Stimulated activated CD8-positive, alpha-beta memory T cell treated with anti-CD3 and anti-CD28 coated beads, Interleukin-2, amount 100 ng/mL, for 48 hours (primary cell): ENCODE measurements at regions not wholly inside any gene's neighbourhood (a gene's known extent, or its start where the extent isn't known, plus 50 kb on each side); places are given as distances from the start of the nearest gene placed in this dataset.

Source experiments
- DNase-seq, 2 donors: peaks; one replicate each; pipeline ENCODE4 v3.0.0-alpha.2; 2020; ENCODE audit warnings: low read depth in 2 of 2

- DNase-seq = no peak
Measured at GRCh38 chr20:57807401-57808263, 97.8 kb upstream of the PMEPA1 start.

- DNase-seq = no peak
Measured at GRCh38 chr20:57806975-57807374, 97.2 kb upstream of the PMEPA1 start.

- DNase-seq = no peak
Measured at GRCh38 chr20:57806476-57806875, 96.7 kb upstream of the PMEPA1 start.

- no peak for DNase-seq
Measured at GRCh38 chr20:57805747-57806146, 95.9 kb upstream of the PMEPA1 start.

GRCh38 chr20:57804470-57805250 lies 94.8 kb upstream of the PMEPA1 start:
- no peak for DNase-seq

GRCh38 chr20:57803508-57804005 lies 93.7 kb upstream of the PMEPA1 start:
- no peak for DNase-seq

GRCh38 chr20:57802765-57803507 lies 93.1 kb upstream of the PMEPA1 start:
- no peak for DNase-seq

- no peak for DNase-seq
Measured at GRCh38 chr20:57801581-57801980, 91.8 kb upstream of the PMEPA1 start.

- DNase-seq = no peak
Measured at GRCh38 chr20:57800791-57801430, 91.1 kb upstream of the PMEPA1 start.

- DNase-seq = no peak
Measured at GRCh38 chr20:57797401-57797800, 87.6 kb upstream of the PMEPA1 start.

GRCh38 chr20:57795977-57796560 lies 86.3 kb upstream of the PMEPA1 start:
- no peak for DNase-seq

GRCh38 chr20:57795342-57795697 lies 85.5 kb upstream of the PMEPA1 start:
- no peak for DNase-seq

- DNase-seq = no peak
Measured at GRCh38 chr20:57794600-57795341, 85.0 kb upstream of the PMEPA1 start.

GRCh38 chr20:57794036-57794435 lies 84.2 kb upstream of the PMEPA1 start:
- DNase-seq = no peak

- DNase-seq = no peak
Measured at GRCh38 chr20:57793421-57793820, 83.6 kb upstream of the PMEPA1 start.

GRCh38 chr20:57792386-57793080 lies 82.7 kb upstream of the PMEPA1 start:
- DNase-seq = no peak

GRCh38 chr20:57791966-57792365 lies 82.2 kb upstream of the PMEPA1 start:
- no peak for DNase-seq

GRCh38 chr20:57791178-57791962 lies 81.6 kb upstream of the PMEPA1 start:
- DNase-seq = no peak

- DNase-seq = no peak
Measured at GRCh38 chr20:57790176-57790575, 80.4 kb upstream of the PMEPA1 start.
